Ovary (tissue), 7 donors: ENCODE measurements at regions not wholly inside any gene's neighbourhood (a gene's known extent, or its start where the extent isn't known, plus 50 kb on each side); places are given as distances from the start of the nearest gene placed in this dataset.
"Not testable (repeated sequence)": the region's sequence is repeated elsewhere in the genome, so short reads cannot be mapped to it uniquely, and the experiment has no call there.

Experiments
- DNase-seq, 5 donors: peaks; one replicate each; pipeline ENCODE4 v3.0.0-alpha.2; 2019 to 2020
- H3K27ac ChIP-seq, 2 donors: fragments of 200-600 bp; one replicate each; pipeline versions ENCODE4 v1.5.1 to v1.8.0; 2019 to 2022
- H3K27me3 ChIP-seq: fragments of 200-600 bp; one replicate; pipeline ENCODE4 v1.8.0; 2022
- H3K36me3 ChIP-seq: fragments of 200-600 bp; sonication (generic); one replicate; pipeline ENCODE4 v1.5.1; 2019
- H3K4me1 ChIP-seq: one replicate; pipeline ENCODE4 v1.8.1; 2013; ENCODE audit warnings: mild to moderate bottlenecking, moderate library complexity; ENCODE audit not compliant: insufficient read depth
- H3K4me3 ChIP-seq: fragments of 200-600 bp; sonication (generic); one replicate; pipeline ENCODE4 v1.5.1; 2017
- H3K9me3 ChIP-seq, 2 donors: fragments of 200-600 bp in 1 of 2; sonication (generic) in 1 of 2; one replicate each; pipeline versions ENCODE4 v1.5.1 to v1.8.1; 2013 to 2019; ENCODE audit warnings: mild to moderate bottlenecking in 1 of 2, moderate library complexity in 1 of 2
- POLR2A ChIP-seq: fragments of 450-650 bp; IDR thresholded peaks from one replicate; pipeline ENCODE4 v1.6.1; 2017; ENCODE audit warnings: antibody characterized with exemption, mild to moderate bottlenecking, moderate library complexity
- WGBS, 3 donors: extraction: QIAGEN DNeasy Blood & Tissue Kit in 1 of 3; methylation state at CpG; one replicate each; pipeline versions ENCODE4 v1.1.5 to v1.1.7; 2013 to 2017; 5-methylcytosine and 5-hydroxymethylcytosine counted together
- intact Hi-C, 4 donors: fragments of 100-400 bp; cut with DNase I; formaldehyde crosslinking; loops; one replicate each; pipeline versions ENCODE4 v1.11.0 to v1.15.1; 2022 to 2023
- donor health status: DM: no; HTN: no; CAD: no; lungs with moderate emphysema.
- donor health status: DM: no; HTN: no; CAD: no.
- donor health status: Bipolar disorder and iron deficiency.
- donor health status: DM: no; HTN: no; CAD: no.
- donor health status: DM: yes; HTN: yes; CAD: no.

- H3K9me3 ChIP-seq, H3K4me3 ChIP-seq, H3K36me3 ChIP-seq, DNase-seq, intact Hi-C loops, H3K27me3 ChIP-seq, H3K4me1 ChIP-seq: not testable (repeated sequence)
- H3K27ac ChIP-seq, result peak overlapping the region in 1 of 2 donors; percentile 91
- 31 to 59% (median 42%) methylated on average over 4 to 8 of the region's 10 CpGs for WGBS, 3 donors
Observed at GRCh38 chr1:149635290-149635899, 51.7 kb downstream of the PPIAL4C start.

GRCh38 chr1:149636286-149637122 lies 52.9 kb downstream of the PPIAL4C start:
- H3K27me3 ChIP-seq, H3K9me3 ChIP-seq, intact Hi-C loops, H3K36me3 ChIP-seq, H3K4me1 ChIP-seq: not testable (repeated sequence)
- Histone ChIP-seq H3K4me3 (peak overlapping the region; percentile 41), H3K27ac (peak overlapping the region; percentile 91 to 95)
- DNase-seq, result peak; percentile 84 to 90 (median 86)
- peak; percentile 30 for TF ChIP-seq POLR2A
- 1 to 2% (median 1%) methylated on average over 35 to 41 of the region's 41 CpGs for WGBS, 3 donors

DNA sequence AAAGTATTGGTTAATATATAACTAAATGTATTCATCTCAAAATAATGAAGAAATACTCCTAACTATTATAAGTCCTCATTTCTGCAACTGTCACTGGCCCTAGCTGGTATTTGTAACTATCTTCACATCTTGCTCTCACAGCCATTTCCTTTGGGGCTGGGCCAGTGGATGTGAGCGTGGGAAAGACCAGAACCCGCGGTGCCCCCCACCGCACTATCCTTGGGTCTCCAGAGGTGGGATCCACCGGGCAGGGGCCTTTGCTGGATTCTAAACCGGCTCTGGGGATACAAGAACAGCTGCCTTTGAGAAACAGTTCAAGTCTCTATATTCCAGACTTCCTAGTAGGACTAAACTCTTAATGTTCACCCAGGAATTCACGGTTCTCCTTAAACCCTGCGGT lies 54.8 kb downstream of the PPIAL4C start:
- DNase-seq, H3K9me3 ChIP-seq, H3K4me3 ChIP-seq, H3K27me3 ChIP-seq, intact Hi-C loops, H3K36me3 ChIP-seq, H3K4me1 ChIP-seq, H3K27ac ChIP-seq: not testable (repeated sequence)
- WGBS, 3 donors, result 94 to 97% (median 95%) methylated on average over 8 of the region's 8 CpGs

DNA sequence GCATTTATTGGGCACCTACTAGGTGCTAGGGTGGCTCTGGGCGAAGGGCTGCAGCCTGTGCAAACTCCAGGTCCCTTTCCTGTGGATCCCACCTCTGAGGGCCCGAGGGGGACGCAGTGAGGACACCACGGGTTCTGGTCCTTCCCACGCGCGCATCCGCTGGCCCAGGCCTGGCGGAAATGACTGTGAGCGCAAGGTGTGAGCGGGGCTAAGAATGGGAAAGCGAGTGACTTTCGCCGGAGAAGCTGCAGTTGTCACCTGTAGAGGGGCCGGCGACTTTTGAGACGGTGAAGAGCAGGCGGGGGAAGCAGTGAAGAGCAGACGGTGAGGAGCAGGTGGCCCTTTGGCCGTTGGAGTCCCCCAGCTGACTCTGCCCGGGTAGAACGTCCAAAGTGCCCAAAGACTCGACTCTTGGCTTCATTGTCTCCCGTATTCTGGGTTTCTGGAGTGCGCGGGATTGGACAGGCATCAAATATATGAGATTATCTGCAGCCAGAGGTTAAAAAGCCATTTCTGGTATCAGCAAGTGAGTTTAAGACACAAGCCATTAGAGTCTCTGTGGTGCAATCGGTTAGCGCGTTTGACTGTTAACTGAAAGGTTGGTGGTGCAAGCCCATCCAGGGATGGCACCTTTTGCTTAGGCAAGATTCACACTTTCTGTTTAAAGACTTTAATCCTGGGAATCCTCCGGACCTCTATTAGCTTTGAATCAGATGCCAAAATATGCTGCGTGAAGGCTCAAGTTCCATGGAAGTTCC lies 55.4 kb downstream of the PPIAL4C start:
- DNase-seq, result peak in 1 of 5 donors; percentile 20
- H3K27ac ChIP-seq, H3K9me3 ChIP-seq, H3K36me3 ChIP-seq, intact Hi-C loops, H3K4me3 ChIP-seq, H3K4me1 ChIP-seq, H3K27me3 ChIP-seq: not testable (repeated sequence)
- 93 to 97% (median 96%) methylated on average over 25 to 29 of the region's 31 CpGs for WGBS, 3 donors

DNA sequence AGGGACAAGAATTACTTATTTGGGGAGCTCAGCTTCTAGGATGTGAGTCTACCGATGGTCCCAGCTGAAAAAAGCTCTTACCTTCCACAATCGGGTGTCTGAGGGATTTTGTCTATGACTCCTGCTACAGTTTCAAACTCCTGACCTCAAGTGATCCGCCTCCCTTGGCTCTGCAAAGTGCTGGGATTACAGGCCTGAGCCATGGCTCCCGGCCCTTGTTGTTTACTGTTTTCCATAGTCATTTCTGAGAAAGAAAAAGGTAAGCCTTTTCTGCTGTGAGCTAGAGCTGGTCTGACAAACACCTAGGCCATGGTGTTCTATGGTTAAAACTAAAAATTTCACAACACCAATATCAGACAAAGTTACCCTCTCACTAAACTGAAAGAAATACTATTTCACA lies 57.5 kb downstream of the PPIAL4C start:
- H3K9me3 ChIP-seq, intact Hi-C loops, H3K4me3 ChIP-seq, H3K27ac ChIP-seq, DNase-seq, H3K27me3 ChIP-seq, H3K36me3 ChIP-seq, H3K4me1 ChIP-seq: not testable (repeated sequence)
- 64 to 70% (median 67%) methylated on average over 4 of the region's 4 CpGs for WGBS, 3 donors

DNA sequence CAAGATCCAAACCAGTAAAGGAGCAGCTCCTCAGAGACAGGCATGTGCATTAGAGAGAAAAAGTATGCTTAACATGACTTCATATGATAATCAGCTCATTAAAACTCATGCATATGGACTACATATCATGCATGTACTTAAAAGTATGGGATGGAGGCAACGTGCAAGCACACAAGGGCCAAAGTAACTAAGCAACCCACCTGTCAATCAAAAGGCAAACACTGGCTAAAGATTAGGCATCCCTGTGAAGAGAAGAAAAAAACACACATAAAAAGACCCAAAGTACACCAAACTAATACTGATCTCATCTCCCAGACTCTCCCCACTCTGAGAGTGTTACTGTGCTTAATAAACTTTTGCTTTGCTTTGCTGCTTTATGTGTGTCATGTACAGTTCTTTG lies 61.2 kb downstream of the PPIAL4C start:
- 30 to 38% (median 32%) methylated on average over 1 of the region's 1 CpG for WGBS, 3 donors

DNA sequence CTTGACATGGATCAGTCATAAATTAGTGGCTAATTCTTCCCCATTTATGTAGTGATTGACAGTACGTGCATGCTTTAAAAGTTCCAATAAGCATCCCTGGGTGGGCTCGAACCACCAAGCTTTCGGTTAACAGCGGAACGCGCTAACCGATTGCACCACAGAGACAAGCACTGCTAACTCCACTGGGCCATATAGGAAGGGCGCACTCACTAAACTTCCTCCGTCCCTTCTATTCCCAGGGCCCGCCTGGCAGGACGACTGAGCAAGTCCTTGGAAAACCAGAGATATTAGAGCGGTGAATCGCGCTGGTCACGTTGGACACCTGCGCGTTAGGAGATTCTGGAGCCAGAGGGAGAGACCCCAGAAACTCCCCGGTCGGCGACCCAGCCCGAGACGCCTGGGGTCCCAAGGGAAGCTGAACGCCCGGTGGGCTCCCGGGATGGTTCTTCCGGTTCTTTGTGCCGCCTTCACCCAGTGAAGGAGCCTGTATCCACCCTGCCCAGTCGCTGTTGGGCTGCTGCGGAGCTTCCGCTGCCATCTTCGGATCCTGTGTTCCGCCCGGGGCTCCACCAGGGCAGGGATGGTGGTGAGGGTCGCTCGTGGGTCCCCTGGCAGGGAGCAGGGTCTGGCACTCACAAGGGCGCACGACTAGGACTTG lies 62.8 kb downstream of the PPIAL4C start:
- intact Hi-C loops, H3K27me3 ChIP-seq, H3K4me3 ChIP-seq, H3K27ac ChIP-seq, H3K36me3 ChIP-seq, H3K4me1 ChIP-seq, DNase-seq, H3K9me3 ChIP-seq: not testable (repeated sequence)
- WGBS, 3 donors, result 60 to 88% (median 72%) methylated on average over 4 to 29 of the region's 37 CpGs

More for the DNA sequence above, 61.2 kb downstream of the PPIAL4C start:
- H3K9me3 ChIP-seq, H3K4me1 ChIP-seq, H3K27ac ChIP-seq, H3K27me3 ChIP-seq, intact Hi-C loops, H3K4me3 ChIP-seq, H3K36me3 ChIP-seq, DNase-seq: not testable (repeated sequence)

GRCh38 chr1:149647018-149647373 lies 63.3 kb downstream of the PPIAL4C start:
- H3K36me3 ChIP-seq, H3K9me3 ChIP-seq, H3K27me3 ChIP-seq, H3K27ac ChIP-seq, intact Hi-C loops, H3K4me1 ChIP-seq, H3K4me3 ChIP-seq, DNase-seq: not testable (repeated sequence)
- WGBS, 3 donors, result 60 to 84% (median 62%) methylated on average over 6 to 17 of the region's 20 CpGs

- H3K36me3 ChIP-seq, result not testable (repeated sequence)
- 70 to 92% methylated on average over 4 of the region's 4 CpGs; no CpG with 5 or more reads in 1 of the 3 donors for WGBS, 3 donors
Observed at GRCh38 chr1:149657750-149658149, 74.1 kb downstream of the PPIAL4C start.

DNA sequence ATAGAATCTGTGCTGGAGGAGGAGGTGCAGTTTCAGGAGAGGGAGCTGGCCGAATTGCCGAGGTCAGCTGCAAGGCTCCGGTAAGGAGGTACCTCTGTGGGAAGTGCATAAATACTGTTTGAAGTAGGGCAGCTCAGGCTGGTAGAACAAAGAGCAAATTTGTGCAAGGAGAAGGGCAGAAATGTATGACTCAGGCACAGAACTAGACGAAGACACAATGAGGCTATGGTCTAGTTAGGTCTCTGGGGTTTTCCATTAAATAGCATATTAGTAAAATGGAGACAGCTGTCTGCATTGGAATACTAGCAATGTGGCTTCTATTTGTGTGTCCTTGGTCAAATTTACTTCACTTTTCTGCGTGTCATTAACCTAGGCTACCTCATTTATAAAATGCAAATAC lies 74.5 kb downstream of the PPIAL4C start:
- WGBS, 3 donors, result 77 to 79% methylated on average over 2 of the region's 5 CpGs; no CpG with 5 or more reads in 1 of the 3 donors
- DNase-seq, H3K4me1 ChIP-seq, H3K9me3 ChIP-seq, intact Hi-C loops, H3K4me3 ChIP-seq, H3K27me3 ChIP-seq, H3K36me3 ChIP-seq, H3K27ac ChIP-seq: not testable (repeated sequence)

More at GRCh38 chr1:149657750-149658149, 74.1 kb downstream of the PPIAL4C start:
- H3K4me3 ChIP-seq, intact Hi-C loops, H3K27ac ChIP-seq, H3K9me3 ChIP-seq, DNase-seq, H3K4me1 ChIP-seq, H3K27me3 ChIP-seq: not testable (repeated sequence)

DNA sequence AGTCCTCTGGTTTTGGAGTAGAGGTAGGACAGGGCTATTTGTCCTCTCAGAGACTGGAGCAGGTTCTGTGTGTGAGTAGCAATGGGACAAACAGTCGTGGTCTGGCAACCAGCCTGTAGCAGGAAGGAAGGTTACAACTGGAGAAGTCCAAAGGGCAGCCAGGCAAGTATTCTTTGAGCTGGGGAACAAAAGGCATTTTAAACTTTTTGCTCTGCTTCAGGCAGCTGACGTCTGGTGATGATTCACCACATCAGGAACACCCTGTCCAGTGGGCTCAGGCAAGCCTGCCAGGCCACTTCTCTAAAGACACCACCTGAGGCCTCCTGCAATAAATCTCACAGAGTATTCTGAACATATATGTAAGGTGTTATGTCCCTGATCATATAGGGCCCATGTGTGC lies 81.0 kb downstream of the PPIAL4C start:
- H3K4me1 ChIP-seq, DNase-seq, intact Hi-C loops, H3K4me3 ChIP-seq, H3K9me3 ChIP-seq, H3K36me3 ChIP-seq, H3K27me3 ChIP-seq, H3K27ac ChIP-seq: not testable (repeated sequence)
- 0 to 25% methylated on average over 1 of the region's 2 CpGs; no CpG with 5 or more reads in 1 of the 3 donors for WGBS, 3 donors
